ENCODE measurements at regions not wholly inside any gene's neighbourhood (a gene's known extent, or its start where the extent isn't known, plus 50 kb on each side); places are given as distances from the start of the nearest gene placed in this dataset.

- TF ChIP-seq POLR2AphosphoS5 (IDR thresholded peaks at IDR 0.05) = no peak
- TF ChIP-seq CTCF (IDR thresholded peaks at IDR 0.05) = no peak
- no peak for TF ChIP-seq POLR2A (IDR thresholded peaks at IDR 0.05)
These were observed 87.5 kb upstream of the DHX15 start for GRCh38 chr4:24671849-24672248.

Measured in upper lobe of left lung (tissue), 4 donors.